Smooth muscle cell (in vitro differentiated cells): ENCODE measurements at regions not wholly inside any gene's neighbourhood (a gene's known extent, or its start where the extent isn't known, plus 50 kb on each side); places are given as distances from the start of the nearest gene placed in this dataset.

Experiments used
- DNase-seq: peaks from one replicate; lab custom pipeline; 2025; ENCODE audit not compliant: unreplicated experiment; lab: John Stamatoyannopoulos, UW
- H2AFZ ChIP-seq: fragments of 200-600 bp; sonication (generic); 2 replicates; pipeline ENCODE4 v1.6.0; 2016; ENCODE audit warnings: antibody characterized with exemption, low read depth, mild to moderate bottlenecking
- H3F3A ChIP-seq: fragments of 200-600 bp; sonication (generic); 2 replicates; pipeline ENCODE4 v1.6.0; 2017; ENCODE audit warnings: antibody characterized with exemption, low read depth
- H3K27ac ChIP-seq: fragments of 200-600 bp; sonication (generic); 2 replicates; pipeline ENCODE4 v1.5.1; 2016; ENCODE audit warnings: low read depth, mild to moderate bottlenecking
- H3K27me3 ChIP-seq: fragments of 200-600 bp; sonication (generic); 2 replicates; pipeline ENCODE4 v1.6.1; 2016; ENCODE audit warnings: low read depth, mild to moderate bottlenecking
- H3K36me3 ChIP-seq: fragments of 200-600 bp; sonication (generic); 2 replicates; pipeline ENCODE4 v1.5.1; 2016; ENCODE audit warnings: low read depth
- H3K4me1 ChIP-seq: fragments of 200-600 bp; sonication (generic); 2 replicates; pipeline ENCODE4 v1.5.1; 2016; ENCODE audit warnings: low read depth
- H3K4me2 ChIP-seq: fragments of 200-600 bp; sonication (generic); 2 replicates; pipeline ENCODE4 v1.6.0; 2016; ENCODE audit warnings: mild to moderate bottlenecking
- H3K4me3 ChIP-seq: fragments of 200-600 bp; sonication (generic); 2 replicates; pipeline ENCODE4 v1.5.1; 2016; ENCODE audit warnings: mild to moderate bottlenecking
- H3K79me2 ChIP-seq: fragments of 200-600 bp; sonication (generic); 2 replicates; pipeline ENCODE4 v1.6.0; 2016; ENCODE audit warnings: low read depth, mild to moderate bottlenecking
- H3K9ac ChIP-seq: fragments of 200-600 bp; sonication (generic); 2 replicates; pipeline ENCODE4 v1.6.0; 2016; ENCODE audit warnings: low read depth
- H3K9me3 ChIP-seq: fragments of 200-600 bp; sonication (generic); replicated peaks from 2 replicates; pipeline ENCODE4 v1.5.1; 2016; ENCODE audit warnings: low read depth
- H4K20me1 ChIP-seq: fragments of 200-600 bp; sonication (generic); 2 replicates; pipeline ENCODE4 v1.6.0; 2016; ENCODE audit warnings: low read depth
- CTCF ChIP-seq: fragments of 200-600 bp; sonication (generic); IDR thresholded peaks from 2 replicates; pipeline ENCODE4 v1.5.1; 2017; ENCODE audit warnings: borderline replicate concordance, mild to moderate bottlenecking, antibody characterized with exemption; ENCODE audit not compliant: insufficient read depth, poor library complexity, severe bottlenecking
- WGBS: methylation state at CpG from one replicate; pipeline ENCODE4 v1.1.7; 2016; ENCODE audit warnings: low lambda C conversion rate; 5-methylcytosine and 5-hydroxymethylcytosine counted together

GRCh38 chr9:115946530-115946929 is 207.1 kb upstream of the PAPPA start:
- Histone ChIP-seq H3K27ac (peak overlapping the region; percentile 98), H4K20me1 (no peaks in the 10 kb centered on the region), H3K79me2 (no peaks in the 10 kb centered on the region), H3K4me3 (no peak overlapping the region), H3K9ac (peak overlapping the region; percentile 2), H3K36me3 (no peaks in the 10 kb centered on the region), H3K4me1 (peaks cover 37% of the 10 kb centered on the region), H3K27me3 (no peaks in the 10 kb centered on the region), H3K4me2 (no peak overlapping the region), H3K9me3 (no peaks in the 10 kb centered on the region), H3F3A (peaks cover 34% of the 10 kb centered on the region), H2AFZ (peak overlapping the region; percentile 46)
- TF ChIP-seq CTCF: no peak
- no peak for DNase-seq
- WGBS: 96% methylated on average over 2 of the region's 2 CpGs

- no peaks in the 10 kb centered on the region for H3K4me1 ChIP-seq
- H3K27ac ChIP-seq: peak overlapping the region; percentile 44
- H3K9ac ChIP-seq: no peak overlapping the region
- TF ChIP-seq CTCF: no peak
- H3K79me2 ChIP-seq: no peaks in the 10 kb centered on the region
- no peak overlapping the region for H3K4me2 ChIP-seq
- peak overlapping the region; percentile 47 for H2AFZ ChIP-seq
- H4K20me1 ChIP-seq: no peaks in the 10 kb centered on the region
- WGBS: 53% methylated on average over 4 of the region's 4 CpGs
- no peaks in the 10 kb centered on the region for H3K9me3 ChIP-seq
- peaks cover 9% of the 10 kb centered on the region for H3F3A ChIP-seq
- no peaks in the 10 kb centered on the region for H3K36me3 ChIP-seq
- H3K4me3 ChIP-seq: no peak overlapping the region
- H3K27me3 ChIP-seq: no peaks in the 10 kb centered on the region
- DNase-seq: no peak
Measured at GRCh38 chr9:115951977-115952376, 201.6 kb upstream of the PAPPA start.

- H2AFZ ChIP-seq: peak overlapping the region; percentile 6
- DNase-seq: no peak
Measured at GRCh38 chr9:115952430-115953292, 200.9 kb upstream of the PAPPA start.

More at GRCh38 chr9:115952430-115953292, 200.9 kb upstream of the PAPPA start:
- no peaks in the 10 kb centered on the region for H3K9me3 ChIP-seq
- no peak overlapping the region for H3K9ac ChIP-seq
- H3K27ac ChIP-seq: peak overlapping the region; percentile 44
- no peak overlapping the region for H3K4me3 ChIP-seq
- no peak for TF ChIP-seq CTCF
- H3K4me2 ChIP-seq: no peak overlapping the region
- no peaks in the 10 kb centered on the region for H3K36me3 ChIP-seq
- H4K20me1 ChIP-seq: no peaks in the 10 kb centered on the region
- no peaks in the 10 kb centered on the region for H3K79me2 ChIP-seq
- H3K4me1 ChIP-seq: no peaks in the 10 kb centered on the region
- no peaks in the 10 kb centered on the region for H3K27me3 ChIP-seq
- H3F3A ChIP-seq: peaks cover 9% of the 10 kb centered on the region
- WGBS: 31% methylated on average over 4 of the region's 4 CpGs
